IMR-90 (cell line): ENCODE measurements at regions not wholly inside any gene's neighbourhood (a gene's known extent, or its start where the extent isn't known, plus 50 kb on each side); places are given as distances from the start of the nearest gene placed in this dataset.

Experiments used
- CEBPB ChIP-seq: IDR thresholded peaks from 2 replicates; pipeline ENCODE4 v1.6.1; 2012; ENCODE audit warnings: low read depth, low read length, improper control_type of control experiment
- ELK1 ChIP-seq: fragments of 150-350 bp; IDR thresholded peaks from 2 replicates; pipeline ENCODE4 v1.6.1; 2016; ENCODE audit warnings: low read depth, mild to moderate bottlenecking, low read length, moderate library complexity, borderline replicate concordance
- MAFK ChIP-seq: IDR thresholded peaks from 2 replicates; pipeline ENCODE4 v1.6.1; 2012; ENCODE audit warnings: low read depth, low read length, improper control_type of control experiment
- MAZ ChIP-seq: IDR thresholded peaks from 2 replicates; pipeline ENCODE4 v1.6.1; 2012; ENCODE audit warnings: low read depth, mild to moderate bottlenecking, low read length, improper control_type of control experiment, moderate library complexity, borderline replicate concordance
- NFE2L2 ChIP-seq: fragments of 150-350 bp; IDR thresholded peaks from 2 replicates; pipeline ENCODE4 v1.6.1; 2016; ENCODE audit warnings: low read depth, mild to moderate bottlenecking, low read length
- POLR2A ChIP-seq: IDR thresholded peaks from 2 replicates; pipeline ENCODE4 v1.6.1; 2012; ENCODE audit warnings: mild to moderate bottlenecking, low read depth, low read length
- RAD21 ChIP-seq: IDR thresholded peaks from 2 replicates; pipeline ENCODE4 v1.6.1; 2012; ENCODE audit warnings: low read length, improper control_type of control experiment
- RCOR1 ChIP-seq: IDR thresholded peaks from 2 replicates; pipeline ENCODE4 v1.6.1; 2012; ENCODE audit warnings: mild to moderate bottlenecking, low read length, improper control_type of control experiment; ENCODE audit not compliant: insufficient replicate concordance
- RFX5 ChIP-seq: IDR thresholded peaks from 2 replicates; pipeline ENCODE4 v1.8.0; 2012; ENCODE audit warnings: low read depth, mild to moderate bottlenecking, low read length, moderate library complexity
- SMC3 ChIP-seq: fragments of 150-350 bp; IDR thresholded peaks from 2 replicates; pipeline ENCODE4 v1.6.1; 2016; ENCODE audit warnings: low read depth, mild to moderate bottlenecking, antibody characterized with exemption, low read length, moderate library complexity
- USF2 ChIP-seq: fragments of 150-350 bp; IDR thresholded peaks from 2 replicates; pipeline ENCODE4 v1.6.1; 2017; ENCODE audit warnings: mild to moderate bottlenecking, antibody characterized with exemption, low read length, low read depth
- TF ChIP-seq, protein P1 (sequence below): conservative IDR thresholded peaks from 2 replicates; pipeline ENCODE4 v1.5.1; 2012; ENCODE audit warnings: mild to moderate bottlenecking, low read depth, low read length, improper control_type of control experiment

DNA sequence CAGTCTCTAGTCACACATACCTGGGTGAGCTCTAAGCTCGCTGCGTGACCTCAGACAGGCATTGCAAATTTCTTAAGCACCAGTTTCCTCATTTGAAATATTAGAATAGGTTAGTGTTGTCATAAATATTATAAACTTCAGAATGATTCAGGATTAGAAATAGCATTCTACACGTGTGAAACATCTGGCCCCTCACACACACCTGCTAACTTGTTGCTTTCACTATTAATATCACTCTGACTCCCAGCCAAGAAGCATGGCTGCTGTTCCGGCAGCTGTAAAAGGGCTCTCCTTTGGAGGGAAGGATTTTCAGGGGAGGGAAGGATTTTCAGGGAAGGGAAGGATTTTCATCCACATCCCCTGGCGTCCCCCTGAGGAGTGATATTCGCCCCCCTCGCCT, 161.3 kb upstream of the GPR12 start:
- no peak for TF ChIP-seq POLR2A
- TF ChIP-seq RFX5: no peak
- TF ChIP-seq, protein P1, sequence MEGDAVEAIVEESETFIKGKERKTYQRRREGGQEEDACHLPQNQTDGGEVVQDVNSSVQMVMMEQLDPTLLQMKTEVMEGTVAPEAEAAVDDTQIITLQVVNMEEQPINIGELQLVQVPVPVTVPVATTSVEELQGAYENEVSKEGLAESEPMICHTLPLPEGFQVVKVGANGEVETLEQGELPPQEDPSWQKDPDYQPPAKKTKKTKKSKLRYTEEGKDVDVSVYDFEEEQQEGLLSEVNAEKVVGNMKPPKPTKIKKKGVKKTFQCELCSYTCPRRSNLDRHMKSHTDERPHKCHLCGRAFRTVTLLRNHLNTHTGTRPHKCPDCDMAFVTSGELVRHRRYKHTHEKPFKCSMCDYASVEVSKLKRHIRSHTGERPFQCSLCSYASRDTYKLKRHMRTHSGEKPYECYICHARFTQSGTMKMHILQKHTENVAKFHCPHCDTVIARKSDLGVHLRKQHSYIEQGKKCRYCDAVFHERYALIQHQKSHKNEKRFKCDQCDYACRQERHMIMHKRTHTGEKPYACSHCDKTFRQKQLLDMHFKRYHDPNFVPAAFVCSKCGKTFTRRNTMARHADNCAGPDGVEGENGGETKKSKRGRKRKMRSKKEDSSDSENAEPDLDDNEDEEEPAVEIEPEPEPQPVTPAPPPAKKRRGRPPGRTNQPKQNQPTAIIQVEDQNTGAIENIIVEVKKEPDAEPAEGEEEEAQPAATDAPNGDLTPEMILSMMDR: no peak
- TF ChIP-seq RAD21: no peak
- no peak for TF ChIP-seq CEBPB
- no peak for TF ChIP-seq USF2
- TF ChIP-seq SMC3: no peak
- no peak for TF ChIP-seq ELK1
- TF ChIP-seq MAFK: no peak
- TF ChIP-seq MAZ: no peak
- TF ChIP-seq RCOR1: no peak
- TF ChIP-seq NFE2L2: no peak
